Adrenal gland (tissue), 5 donors: ENCODE measurements at regions not wholly inside any gene's neighbourhood (a gene's known extent, or its start where the extent isn't known, plus 50 kb on each side); places are given as distances from the start of the nearest gene placed in this dataset.

Source experiments
- CTCF ChIP-seq, 6 experiments: fragments of 450-650 bp in 4 of 6; fragments of 200-600 bp in 2 of 6; sonication (generic) in 1 of 6; IDR thresholded peaks; 1 replicate in 5 of 6; 2 replicates in 1 of 6; pipeline versions ENCODE4 v1.5.1 to v1.8.0; 2016 to 2021; ENCODE audit warnings: antibody characterized with exemption in 6 of 6, mild to moderate bottlenecking in 2 of 6, moderate library complexity in 1 of 6
- POLR2A ChIP-seq, 2 donors: fragments of 450-650 bp; IDR thresholded peaks; one replicate each; pipeline ENCODE4 v1.6.1; 2017; ENCODE audit warnings: antibody characterized with exemption in 2 of 2, mild to moderate bottlenecking in 2 of 2, moderate library complexity in 1 of 2
- donor health status: DM: no; HTN: no; CAD: no.

GRCh38 chr6:90910893-90911292 lies 324.0 kb upstream of the MAP3K7 start:
- TF ChIP-seq CTCF (IDR thresholded peaks at IDR 0.05) (no peak), POLR2A (IDR thresholded peaks at IDR 0.05) (no peak)
